ENCODE measurements at regions not wholly inside any gene's neighbourhood (a gene's known extent, or its start where the extent isn't known, plus 50 kb on each side); places are given as distances from the start of the nearest gene placed in this dataset.

DNA sequence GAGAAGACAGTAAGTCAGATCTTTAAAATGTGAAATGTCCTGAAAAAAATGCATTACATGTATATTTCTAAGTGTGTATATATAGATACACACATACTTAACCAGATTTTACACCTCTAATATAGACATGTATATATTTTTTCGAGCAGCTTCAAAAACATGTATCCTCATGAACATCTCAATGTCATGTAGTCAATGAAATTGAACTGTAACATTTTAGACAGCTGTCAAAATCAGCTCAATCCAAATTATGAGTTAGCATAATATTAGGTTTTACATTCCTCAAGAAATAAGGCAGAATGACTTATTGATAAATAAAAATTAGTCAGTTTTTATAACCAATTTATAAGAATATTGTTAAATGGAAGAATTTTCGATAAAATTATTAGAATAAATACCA lies 665.7 kb downstream of the BRINP3 start:
- TF ChIP-seq, protein P1, sequence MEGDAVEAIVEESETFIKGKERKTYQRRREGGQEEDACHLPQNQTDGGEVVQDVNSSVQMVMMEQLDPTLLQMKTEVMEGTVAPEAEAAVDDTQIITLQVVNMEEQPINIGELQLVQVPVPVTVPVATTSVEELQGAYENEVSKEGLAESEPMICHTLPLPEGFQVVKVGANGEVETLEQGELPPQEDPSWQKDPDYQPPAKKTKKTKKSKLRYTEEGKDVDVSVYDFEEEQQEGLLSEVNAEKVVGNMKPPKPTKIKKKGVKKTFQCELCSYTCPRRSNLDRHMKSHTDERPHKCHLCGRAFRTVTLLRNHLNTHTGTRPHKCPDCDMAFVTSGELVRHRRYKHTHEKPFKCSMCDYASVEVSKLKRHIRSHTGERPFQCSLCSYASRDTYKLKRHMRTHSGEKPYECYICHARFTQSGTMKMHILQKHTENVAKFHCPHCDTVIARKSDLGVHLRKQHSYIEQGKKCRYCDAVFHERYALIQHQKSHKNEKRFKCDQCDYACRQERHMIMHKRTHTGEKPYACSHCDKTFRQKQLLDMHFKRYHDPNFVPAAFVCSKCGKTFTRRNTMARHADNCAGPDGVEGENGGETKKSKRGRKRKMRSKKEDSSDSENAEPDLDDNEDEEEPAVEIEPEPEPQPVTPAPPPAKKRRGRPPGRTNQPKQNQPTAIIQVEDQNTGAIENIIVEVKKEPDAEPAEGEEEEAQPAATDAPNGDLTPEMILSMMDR (IDR thresholded peaks at IDR 0.05): no peak
- no peak for TF ChIP-seq POLR2A (IDR thresholded peaks at IDR 0.05)
